Fibroblast of lung (primary cell): ENCODE measurements at regions not wholly inside any gene's neighbourhood (a gene's known extent, or its start where the extent isn't known, plus 50 kb on each side); places are given as distances from the start of the nearest gene placed in this dataset.

Source experiments
- DNase-seq, 2 donors: peaks; one replicate each; pipeline versions ENCODE4 v3.0.0 to v3.0.0-alpha.2; 2010; ENCODE audit warnings: low read depth in 2 of 2
- H2AFZ ChIP-seq: 2 replicates; pipeline ENCODE4 v1.5.1; 2012; ENCODE audit warnings: low read length, control low read depth, inconsistent platforms
- H3K27ac ChIP-seq: 2 replicates; pipeline ENCODE4 v1.5.1; 2011; ENCODE audit warnings: low read length, control low read depth; ENCODE audit not compliant: insufficient read depth
- H3K27me3 ChIP-seq: 2 replicates; pipeline ENCODE4 v1.5.1; 2011; ENCODE audit warnings: mild to moderate bottlenecking, low read length; ENCODE audit not compliant: control insufficient read depth, insufficient read depth
- H3K36me3 ChIP-seq: 2 replicates; pipeline ENCODE4 v1.5.1; 2011; ENCODE audit warnings: low read length; ENCODE audit not compliant: control insufficient read depth, insufficient read depth
- H3K4me1 ChIP-seq: 2 replicates; pipeline ENCODE4 v1.5.1; 2011; ENCODE audit warnings: low read length; ENCODE audit not compliant: control insufficient read depth, insufficient read depth; ENCODE audit errors: extremely low read depth
- H3K4me2 ChIP-seq: 2 replicates; pipeline ENCODE4 v1.5.1; 2011; ENCODE audit warnings: low read length, control low read depth; ENCODE audit not compliant: insufficient read depth; ENCODE audit errors: extremely low read depth
- H3K4me3 ChIP-seq, 4 experiments: fragments of 200-600 bp in 1 of 4; sonication (generic) in 1 of 4; replicated peaks in 1 of 4; 2 replicates each; pipeline ENCODE4 v1.5.1; 2011 to 2016; ENCODE audit warnings: low read length in 4 of 4, low read depth in 3 of 4, mild to moderate bottlenecking in 3 of 4, control low read depth in 2 of 4, inconsistent platforms in 1 of 4, mixed read lengths in 1 of 4; ENCODE audit not compliant: insufficient read depth in 1 of 4; ENCODE audit errors: control extremely low read depth in 1 of 4
- H3K79me2 ChIP-seq: 2 replicates; pipeline ENCODE4 v1.5.1; 2012; ENCODE audit warnings: mild to moderate bottlenecking, low read length, inconsistent platforms; ENCODE audit not compliant: control insufficient read depth, insufficient read depth
- H3K9ac ChIP-seq: 2 replicates; pipeline ENCODE4 v1.5.1; 2011; ENCODE audit warnings: mild to moderate bottlenecking, low read length, control low read depth; ENCODE audit not compliant: insufficient read depth
- H3K9me3 ChIP-seq: 2 replicates; pipeline ENCODE4 v1.5.1; 2012; ENCODE audit warnings: low read depth, low read length; ENCODE audit not compliant: control insufficient read depth, insufficient read depth
- H4K20me1 ChIP-seq: 2 replicates; pipeline ENCODE4 v1.5.1; 2011; ENCODE audit warnings: low read length; ENCODE audit not compliant: control insufficient read depth, insufficient read depth; ENCODE audit errors: extremely low read depth
- EZH2 ChIP-seq: IDR thresholded peaks from 2 replicates; pipeline ENCODE4 v1.5.1; 2012; ENCODE audit warnings: low read length, control low read depth, mild to moderate bottlenecking; ENCODE audit errors: missing control alignments
- TF ChIP-seq, protein P1 (sequence below), 2 donors: IDR thresholded peaks in 1 of 2; conservative IDR thresholded peaks in 1 of 2; 1 replicate in 1 of 2; 2 replicates in 1 of 2; pipeline ENCODE4 v1.5.1; 2011 to 2012; ENCODE audit warnings: low read length in 2 of 2, control low read depth in 1 of 2, inconsistent platforms in 1 of 2, low read depth in 1 of 2, mild to moderate bottlenecking in 1 of 2

DNA sequence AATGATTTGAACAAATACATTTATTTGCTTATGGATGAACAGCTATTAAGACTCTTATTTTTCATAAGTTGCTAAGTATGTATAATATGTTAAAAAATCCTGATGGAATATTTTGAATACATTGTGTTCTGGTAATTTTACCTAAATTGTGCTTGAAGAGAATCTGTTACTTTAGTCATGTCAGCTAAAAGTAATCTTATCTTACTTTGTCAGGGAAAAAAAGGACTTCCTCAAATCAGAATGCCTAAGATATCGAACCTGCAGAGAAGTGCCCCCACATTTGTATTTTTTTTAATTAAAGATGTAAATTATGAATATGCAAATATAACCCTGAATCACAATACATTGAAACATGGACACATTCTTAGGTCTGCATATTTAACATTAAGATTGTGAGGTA is 1331.7 kb downstream of the MRPL39 start:
- H3K79me2 ChIP-seq = no peaks in the 10 kb centered on the region
- H2AFZ ChIP-seq = no peak overlapping the region
- H3K27me3 ChIP-seq = no peaks in the 10 kb centered on the region
- H3K9me3 ChIP-seq = no peaks in the 10 kb centered on the region
- no peak overlapping the region for H3K4me2 ChIP-seq
- H3K4me1 ChIP-seq = no peaks in the 10 kb centered on the region
- H4K20me1 ChIP-seq = no peaks in the 10 kb centered on the region
- no peak overlapping the region for H3K27ac ChIP-seq
- TF ChIP-seq, protein P1, sequence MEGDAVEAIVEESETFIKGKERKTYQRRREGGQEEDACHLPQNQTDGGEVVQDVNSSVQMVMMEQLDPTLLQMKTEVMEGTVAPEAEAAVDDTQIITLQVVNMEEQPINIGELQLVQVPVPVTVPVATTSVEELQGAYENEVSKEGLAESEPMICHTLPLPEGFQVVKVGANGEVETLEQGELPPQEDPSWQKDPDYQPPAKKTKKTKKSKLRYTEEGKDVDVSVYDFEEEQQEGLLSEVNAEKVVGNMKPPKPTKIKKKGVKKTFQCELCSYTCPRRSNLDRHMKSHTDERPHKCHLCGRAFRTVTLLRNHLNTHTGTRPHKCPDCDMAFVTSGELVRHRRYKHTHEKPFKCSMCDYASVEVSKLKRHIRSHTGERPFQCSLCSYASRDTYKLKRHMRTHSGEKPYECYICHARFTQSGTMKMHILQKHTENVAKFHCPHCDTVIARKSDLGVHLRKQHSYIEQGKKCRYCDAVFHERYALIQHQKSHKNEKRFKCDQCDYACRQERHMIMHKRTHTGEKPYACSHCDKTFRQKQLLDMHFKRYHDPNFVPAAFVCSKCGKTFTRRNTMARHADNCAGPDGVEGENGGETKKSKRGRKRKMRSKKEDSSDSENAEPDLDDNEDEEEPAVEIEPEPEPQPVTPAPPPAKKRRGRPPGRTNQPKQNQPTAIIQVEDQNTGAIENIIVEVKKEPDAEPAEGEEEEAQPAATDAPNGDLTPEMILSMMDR (conservative IDR thresholded peaks at IDR 0.05 in 1 of 2, IDR thresholded peaks at IDR 0.05 in 1 of 2; ENCODE audit: low read depth in 1 of 2, low read length in 2 of 2) = no peak
- TF ChIP-seq EZH2 = no peak
- no peak for DNase-seq
- no peaks in the 10 kb centered on the region for H3K36me3 ChIP-seq
- H3K4me3 ChIP-seq = no peak overlapping the region
- no peak overlapping the region for H3K9ac ChIP-seq

DNA sequence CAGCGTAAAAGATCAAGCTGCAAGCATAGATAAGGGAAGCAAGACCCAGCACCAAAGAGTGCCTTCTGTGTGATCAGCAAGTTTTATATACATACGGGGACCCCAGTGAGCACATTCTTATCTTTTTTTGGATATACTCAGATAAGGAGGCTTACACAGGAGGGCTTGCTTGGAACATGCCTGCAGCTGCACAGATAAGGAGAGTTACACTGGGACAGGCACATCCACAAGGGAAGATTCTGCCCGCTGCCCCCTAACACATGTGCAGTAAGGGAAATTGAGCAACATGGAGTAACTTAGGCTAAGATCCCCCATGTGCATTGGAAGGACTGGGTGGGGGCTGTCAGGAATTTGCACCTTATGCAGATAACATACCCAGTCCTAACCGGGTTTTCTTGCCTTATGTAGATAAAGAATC is 1334.8 kb downstream of the MRPL39 start:
- no peak overlapping the region for H3K27ac ChIP-seq
- TF ChIP-seq, protein P1 (conservative IDR thresholded peaks at IDR 0.05 in 1 of 2, IDR thresholded peaks at IDR 0.05 in 1 of 2; ENCODE audit: low read depth in 1 of 2, low read length in 2 of 2) = no peak
- no peak for TF ChIP-seq EZH2
- H3K79me2 ChIP-seq = no peaks in the 10 kb centered on the region
- H3K4me3 ChIP-seq = no peak overlapping the region
- no peak overlapping the region for H3K9ac ChIP-seq
- H3K27me3 ChIP-seq = no peaks in the 10 kb centered on the region
- H2AFZ ChIP-seq = no peak overlapping the region
- no peak for DNase-seq
- no peaks in the 10 kb centered on the region for H3K36me3 ChIP-seq
- H3K4me1 ChIP-seq = no peaks in the 10 kb centered on the region
- no peaks in the 10 kb centered on the region for H4K20me1 ChIP-seq
- H3K4me2 ChIP-seq = no peak overlapping the region
- H3K9me3 ChIP-seq = no peaks in the 10 kb centered on the region

- H3K36me3 ChIP-seq = no peaks in the 10 kb centered on the region
- H3K27me3 ChIP-seq = no peaks in the 10 kb centered on the region
- no peaks in the 10 kb centered on the region for H3K4me1 ChIP-seq
- TF ChIP-seq, protein P1 (conservative IDR thresholded peaks at IDR 0.05 in 1 of 2, IDR thresholded peaks at IDR 0.05 in 1 of 2; ENCODE audit: low read depth in 1 of 2, low read length in 2 of 2) = no peak
- no peak for TF ChIP-seq EZH2
- H3K9ac ChIP-seq = no peak overlapping the region
- no peaks in the 10 kb centered on the region for H3K79me2 ChIP-seq
- no peak overlapping the region for H3K4me3 ChIP-seq
- DNase-seq = no peak
- no peak overlapping the region for H3K27ac ChIP-seq
- no peaks in the 10 kb centered on the region for H3K9me3 ChIP-seq
- H2AFZ ChIP-seq = no peak overlapping the region
- no peak overlapping the region for H3K4me2 ChIP-seq
- no peaks in the 10 kb centered on the region for H4K20me1 ChIP-seq
Observed at GRCh38 chr21:24265987-24266386, 1341.3 kb downstream of the MRPL39 start.
